ENCODE measurements at regions not wholly inside any gene's neighbourhood (a gene's known extent, or its start where the extent isn't known, plus 50 kb on each side); places are given as distances from the start of the nearest gene placed in this dataset.

DNA sequence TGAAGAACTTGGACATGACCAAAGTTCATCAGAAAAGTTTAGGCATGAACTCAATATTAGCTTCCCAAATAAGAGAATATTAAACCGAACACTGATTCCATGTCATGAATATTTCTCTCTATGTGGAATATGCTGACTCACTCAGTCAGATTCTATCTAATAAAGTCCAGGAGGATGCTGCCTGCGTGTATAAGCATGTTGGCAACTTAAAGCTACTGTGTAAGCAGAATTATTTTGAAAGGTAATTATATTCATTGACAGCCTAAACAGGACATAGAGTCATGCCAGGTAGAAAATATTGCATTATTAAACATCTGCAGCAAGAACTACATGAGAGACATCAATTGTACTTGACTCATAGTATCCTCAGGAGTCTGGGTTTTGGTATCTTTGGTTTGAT is 367.9 kb upstream of the SPOCK3 start:
- TF ChIP-seq POLR2AphosphoS5 (IDR thresholded peaks at IDR 0.05; ENCODE audit: low read depth, low read length) (no peak), CHD2 (IDR thresholded peaks at IDR 0.05; ENCODE audit: low read length) (no peak), HDAC6 (IDR thresholded peaks at IDR 0.05; ENCODE audit: low read depth, low read length) (no peak), GABPA (IDR thresholded peaks at IDR 0.05; ENCODE audit: borderline replicate concordance, insufficient read depth, low read length) (no peak)
- TF ChIP-seq, protein P1, sequence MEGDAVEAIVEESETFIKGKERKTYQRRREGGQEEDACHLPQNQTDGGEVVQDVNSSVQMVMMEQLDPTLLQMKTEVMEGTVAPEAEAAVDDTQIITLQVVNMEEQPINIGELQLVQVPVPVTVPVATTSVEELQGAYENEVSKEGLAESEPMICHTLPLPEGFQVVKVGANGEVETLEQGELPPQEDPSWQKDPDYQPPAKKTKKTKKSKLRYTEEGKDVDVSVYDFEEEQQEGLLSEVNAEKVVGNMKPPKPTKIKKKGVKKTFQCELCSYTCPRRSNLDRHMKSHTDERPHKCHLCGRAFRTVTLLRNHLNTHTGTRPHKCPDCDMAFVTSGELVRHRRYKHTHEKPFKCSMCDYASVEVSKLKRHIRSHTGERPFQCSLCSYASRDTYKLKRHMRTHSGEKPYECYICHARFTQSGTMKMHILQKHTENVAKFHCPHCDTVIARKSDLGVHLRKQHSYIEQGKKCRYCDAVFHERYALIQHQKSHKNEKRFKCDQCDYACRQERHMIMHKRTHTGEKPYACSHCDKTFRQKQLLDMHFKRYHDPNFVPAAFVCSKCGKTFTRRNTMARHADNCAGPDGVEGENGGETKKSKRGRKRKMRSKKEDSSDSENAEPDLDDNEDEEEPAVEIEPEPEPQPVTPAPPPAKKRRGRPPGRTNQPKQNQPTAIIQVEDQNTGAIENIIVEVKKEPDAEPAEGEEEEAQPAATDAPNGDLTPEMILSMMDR (IDR thresholded peaks at IDR 0.05; ENCODE audit: control extremely low read depth in 1 of 3, insufficient read depth in 1 of 3, low read depth in 1 of 3, low read length in 3 of 3), result no peak
